OCI-LY7 (cell line): ENCODE measurements at regions not wholly inside any gene's neighbourhood (a gene's known extent, or its start where the extent isn't known, plus 50 kb on each side); places are given as distances from the start of the nearest gene placed in this dataset.

Experiments
- EZH2phosphoT487 ChIP-seq: fragments of 200-600 bp; sonication (generic); IDR thresholded peaks from 2 replicates; pipeline ENCODE4 v1.6.1; 2018; ENCODE audit warnings: low read depth, borderline replicate concordance, mild to moderate bottlenecking, mixed run types, antibody characterized with exemption, low read length, moderate library complexity, mixed read lengths
- TF ChIP-seq, protein P1 (sequence below): fragments of 200-600 bp; sonication (generic); conservative IDR thresholded peaks from 2 replicates; pipeline ENCODE4 v1.5.1; 2014; ENCODE audit warnings: mild to moderate bottlenecking, antibody characterized with exemption, low read length, moderate library complexity, mixed read lengths

DNA sequence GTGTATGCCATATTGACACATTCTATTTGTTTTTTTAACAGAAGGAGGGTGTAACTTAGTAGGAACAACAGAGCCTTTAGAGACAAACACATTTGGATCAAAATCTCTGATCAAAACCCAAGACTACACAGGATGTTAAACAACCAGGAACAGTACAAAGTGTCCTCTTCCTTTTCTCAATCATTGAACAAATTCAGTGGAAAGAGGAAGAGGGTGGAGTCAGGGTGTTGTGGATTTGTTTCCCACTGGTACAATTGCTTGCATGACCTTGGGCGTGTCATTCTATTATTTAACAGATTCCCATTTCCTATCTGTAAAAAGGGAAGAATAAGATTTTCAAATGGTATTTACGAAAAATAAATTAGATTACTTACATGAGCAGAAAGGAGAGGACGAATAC lies 1162.8 kb upstream of the PRKX start:
- TF ChIP-seq, protein P1, sequence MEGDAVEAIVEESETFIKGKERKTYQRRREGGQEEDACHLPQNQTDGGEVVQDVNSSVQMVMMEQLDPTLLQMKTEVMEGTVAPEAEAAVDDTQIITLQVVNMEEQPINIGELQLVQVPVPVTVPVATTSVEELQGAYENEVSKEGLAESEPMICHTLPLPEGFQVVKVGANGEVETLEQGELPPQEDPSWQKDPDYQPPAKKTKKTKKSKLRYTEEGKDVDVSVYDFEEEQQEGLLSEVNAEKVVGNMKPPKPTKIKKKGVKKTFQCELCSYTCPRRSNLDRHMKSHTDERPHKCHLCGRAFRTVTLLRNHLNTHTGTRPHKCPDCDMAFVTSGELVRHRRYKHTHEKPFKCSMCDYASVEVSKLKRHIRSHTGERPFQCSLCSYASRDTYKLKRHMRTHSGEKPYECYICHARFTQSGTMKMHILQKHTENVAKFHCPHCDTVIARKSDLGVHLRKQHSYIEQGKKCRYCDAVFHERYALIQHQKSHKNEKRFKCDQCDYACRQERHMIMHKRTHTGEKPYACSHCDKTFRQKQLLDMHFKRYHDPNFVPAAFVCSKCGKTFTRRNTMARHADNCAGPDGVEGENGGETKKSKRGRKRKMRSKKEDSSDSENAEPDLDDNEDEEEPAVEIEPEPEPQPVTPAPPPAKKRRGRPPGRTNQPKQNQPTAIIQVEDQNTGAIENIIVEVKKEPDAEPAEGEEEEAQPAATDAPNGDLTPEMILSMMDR = no peak
- TF ChIP-seq EZH2phosphoT487 = no peak
